GM18868 (cell line): ENCODE measurements at regions not wholly inside any gene's neighbourhood (a gene's known extent, or its start where the extent isn't known, plus 50 kb on each side); places are given as distances from the start of the nearest gene placed in this dataset.

Experiments
- ATAC-seq: cut with Tn5 transposase; IDR thresholded peaks from one replicate; pipeline ENCODE4 v1.9.1; 2021; ENCODE audit warnings: mild to moderate bottlenecking, moderate library complexity; ENCODE audit not compliant: unreplicated experiment

GRCh38 chr16:65545413-65545956 lies 423.6 kb upstream of the CDH11 start:
- ATAC-seq: no peak

- ATAC-seq: no peak
Measured at GRCh38 chr16:65543781-65544740, 422.2 kb upstream of the CDH11 start.

- no peak for ATAC-seq
Measured at GRCh38 chr16:65541646-65542045, 419.8 kb upstream of the CDH11 start.

GRCh38 chr16:65540901-65541300 lies 419.0 kb upstream of the CDH11 start:
- ATAC-seq: no peak

- ATAC-seq: no peak
Measured at GRCh38 chr16:65538976-65539375, 417.1 kb upstream of the CDH11 start.

- ATAC-seq: no peak
Measured at GRCh38 chr16:65537336-65537735, 415.5 kb upstream of the CDH11 start.

- ATAC-seq: no peak
Measured at GRCh38 chr16:65534121-65534528, 412.3 kb upstream of the CDH11 start.

GRCh38 chr16:65532846-65533245 lies 411.0 kb upstream of the CDH11 start:
- ATAC-seq: no peak

- no peak for ATAC-seq
Measured at GRCh38 chr16:65532258-65532657, 410.4 kb upstream of the CDH11 start.

GRCh38 chr16:65531475-65531874 lies 409.6 kb upstream of the CDH11 start:
- ATAC-seq: no peak

GRCh38 chr16:65525707-65526106 lies 403.8 kb upstream of the CDH11 start:
- ATAC-seq: no peak

GRCh38 chr16:65524997-65525396 lies 403.1 kb upstream of the CDH11 start:
- no peak for ATAC-seq

- no peak for ATAC-seq
Measured at GRCh38 chr16:65524231-65524630, 402.4 kb upstream of the CDH11 start.

- ATAC-seq: no peak
Measured at GRCh38 chr16:65523283-65523944, 401.6 kb upstream of the CDH11 start.

- no peak for ATAC-seq
Measured at GRCh38 chr16:65522412-65522811, 400.5 kb upstream of the CDH11 start.

GRCh38 chr16:65521633-65522328 lies 399.9 kb upstream of the CDH11 start:
- ATAC-seq: no peak

GRCh38 chr16:65519402-65519801 lies 397.5 kb upstream of the CDH11 start:
- ATAC-seq: no peak

GRCh38 chr16:65515193-65515592 lies 393.3 kb upstream of the CDH11 start:
- no peak for ATAC-seq

GRCh38 chr16:65510850-65511249 lies 389.0 kb upstream of the CDH11 start:
- no peak for ATAC-seq

GRCh38 chr16:65510241-65510640 lies 388.4 kb upstream of the CDH11 start:
- no peak for ATAC-seq

- no peak for ATAC-seq
Measured at GRCh38 chr16:65509172-65509571, 387.3 kb upstream of the CDH11 start.
